ENCODE measurements at regions not wholly inside any gene's neighbourhood (a gene's known extent, or its start where the extent isn't known, plus 50 kb on each side); places are given as distances from the start of the nearest gene placed in this dataset.
"Not testable (repeated sequence)": the region's sequence is repeated elsewhere in the genome, so short reads cannot be mapped to it uniquely, and the experiment has no call there.

DNA sequence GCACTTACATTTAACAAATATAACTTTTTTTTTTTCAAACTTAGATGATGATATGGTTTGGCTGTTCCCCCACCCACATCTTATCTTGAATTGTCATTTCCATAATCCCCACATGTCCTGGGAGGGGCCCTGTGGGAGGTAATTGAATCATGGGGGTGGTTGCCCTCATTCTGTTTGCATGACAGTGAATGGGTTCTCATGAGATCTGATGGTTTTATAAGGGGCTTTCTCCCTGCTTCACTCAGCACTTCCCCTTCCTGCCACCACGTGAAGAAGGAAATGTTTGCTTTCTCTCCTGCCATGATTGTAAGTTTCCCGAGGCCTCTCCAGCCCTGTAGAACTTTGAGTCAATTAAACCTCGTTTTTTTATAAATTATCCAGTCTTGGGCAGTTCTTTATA lies 432.6 kb downstream of the AMY1C start:
- DNase-seq, result no peak

DNA sequence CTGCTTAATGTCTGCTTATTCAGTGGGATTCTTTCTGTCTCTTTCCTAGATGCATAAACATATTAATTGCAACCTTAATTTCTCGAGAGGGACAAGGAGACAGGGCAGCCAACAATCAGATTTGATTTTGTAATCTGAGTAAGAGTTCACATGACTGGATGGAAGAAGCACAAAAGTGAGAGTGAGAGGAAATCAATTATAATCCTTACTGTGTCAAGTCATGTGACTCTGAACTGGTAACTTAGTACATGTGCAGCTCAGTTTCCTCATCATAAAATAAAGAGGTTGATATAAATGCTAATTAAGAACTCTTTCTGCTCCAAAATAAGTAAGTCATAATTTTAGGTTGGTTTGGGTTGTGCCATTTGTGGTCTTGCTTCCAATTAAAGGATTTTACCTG lies 439.5 kb downstream of the AMY1C start:
- no peak for DNase-seq

DNA sequence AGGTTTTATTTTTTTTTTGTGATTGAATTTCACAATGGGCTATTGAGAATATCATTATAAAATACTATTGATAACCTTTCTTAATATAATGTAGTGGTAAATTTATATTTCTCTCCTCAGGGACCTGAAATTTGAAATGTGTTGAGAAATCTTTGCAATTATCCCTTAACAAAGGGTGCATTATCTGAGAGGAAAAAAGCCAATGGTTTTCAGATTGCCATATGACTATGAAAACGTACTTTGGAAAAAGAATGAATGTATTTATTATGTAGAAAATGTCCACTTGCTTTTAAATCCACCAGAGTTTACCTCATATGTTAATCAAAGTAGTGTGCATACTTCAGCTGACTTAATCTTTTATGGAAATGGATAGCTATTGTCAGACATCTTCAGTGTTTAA lies 441.1 kb downstream of the AMY1C start:
- DNase-seq, result no peak

DNA sequence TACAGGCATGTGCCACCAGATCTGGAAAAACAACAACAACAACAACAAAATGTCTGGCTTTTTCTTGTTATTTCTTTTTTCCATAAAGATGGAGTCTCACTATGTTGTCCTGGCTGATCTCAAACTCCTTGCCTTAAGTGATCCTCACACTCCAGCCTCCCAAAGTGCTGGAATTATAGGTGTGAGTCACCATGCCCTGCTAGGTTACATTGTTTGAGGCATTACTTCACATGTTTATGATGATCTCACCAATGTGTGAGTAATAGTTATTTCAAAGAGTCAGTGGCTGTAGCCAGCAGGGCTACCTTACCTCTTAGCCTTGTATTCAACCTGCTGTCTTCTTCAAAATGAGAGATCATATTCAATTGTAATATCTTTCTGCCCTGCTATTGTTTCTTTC lies 445.7 kb downstream of the AMY1C start:
- no peak for DNase-seq

DNA sequence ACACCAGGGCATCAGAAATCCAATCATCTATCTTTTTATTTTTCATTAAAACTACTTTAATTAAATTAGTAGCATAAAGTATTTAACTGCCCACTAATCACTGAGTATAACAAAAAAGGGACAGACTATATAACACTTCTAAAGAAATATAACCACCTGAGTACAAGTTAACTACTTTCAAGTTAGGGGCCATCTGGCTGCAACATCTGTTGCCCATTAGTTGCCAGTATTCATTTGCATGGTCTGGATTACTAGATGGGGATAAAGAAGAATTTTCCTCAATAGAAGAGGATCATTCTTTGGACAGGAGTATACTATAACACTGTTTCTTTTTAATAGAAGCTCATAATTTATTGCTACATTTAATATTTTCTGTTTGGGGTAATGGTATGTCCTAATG lies 446.4 kb downstream of the AMY1C start:
- DNase-seq, result no peak

DNA sequence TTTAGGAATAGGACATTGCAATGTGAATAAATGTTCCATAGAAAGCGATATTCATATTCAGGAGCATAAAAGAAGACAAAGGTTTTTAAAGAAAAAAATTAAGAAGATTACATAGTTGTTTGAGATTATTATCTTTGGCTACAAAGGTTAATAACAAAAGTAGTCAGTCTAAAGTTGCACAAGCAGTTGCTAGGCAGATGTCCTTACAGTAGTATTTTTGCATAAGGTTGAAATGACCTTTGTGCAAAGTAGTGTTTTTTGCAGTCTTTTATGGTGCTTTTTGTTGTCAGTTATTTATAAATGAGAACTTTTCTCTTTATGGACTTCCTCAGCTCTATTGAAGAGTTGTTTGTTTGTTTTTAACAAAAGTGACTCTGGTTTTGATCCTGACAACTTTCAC lies 447.8 kb downstream of the AMY1C start:
- no peak for DNase-seq

DNA sequence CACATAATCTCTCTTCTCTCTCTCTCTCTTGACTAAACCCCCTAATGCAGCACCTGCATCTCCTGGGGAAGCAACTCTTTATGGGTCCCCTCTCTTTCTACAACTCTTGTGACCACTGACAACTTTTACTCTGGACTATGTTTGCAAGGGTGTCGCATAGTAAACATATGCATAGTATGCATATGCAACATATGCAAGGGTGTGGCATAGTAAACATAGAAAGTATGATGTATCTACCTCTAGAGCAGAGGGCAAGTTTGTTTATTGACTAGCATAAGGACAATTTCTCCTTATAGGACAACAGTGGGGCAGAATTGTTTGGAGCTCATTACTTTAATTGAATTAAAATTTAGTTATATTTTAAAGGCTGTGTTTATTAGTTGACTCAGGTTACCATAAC lies 462.5 kb downstream of the AMY1C start:
- no peak for DNase-seq

DNA sequence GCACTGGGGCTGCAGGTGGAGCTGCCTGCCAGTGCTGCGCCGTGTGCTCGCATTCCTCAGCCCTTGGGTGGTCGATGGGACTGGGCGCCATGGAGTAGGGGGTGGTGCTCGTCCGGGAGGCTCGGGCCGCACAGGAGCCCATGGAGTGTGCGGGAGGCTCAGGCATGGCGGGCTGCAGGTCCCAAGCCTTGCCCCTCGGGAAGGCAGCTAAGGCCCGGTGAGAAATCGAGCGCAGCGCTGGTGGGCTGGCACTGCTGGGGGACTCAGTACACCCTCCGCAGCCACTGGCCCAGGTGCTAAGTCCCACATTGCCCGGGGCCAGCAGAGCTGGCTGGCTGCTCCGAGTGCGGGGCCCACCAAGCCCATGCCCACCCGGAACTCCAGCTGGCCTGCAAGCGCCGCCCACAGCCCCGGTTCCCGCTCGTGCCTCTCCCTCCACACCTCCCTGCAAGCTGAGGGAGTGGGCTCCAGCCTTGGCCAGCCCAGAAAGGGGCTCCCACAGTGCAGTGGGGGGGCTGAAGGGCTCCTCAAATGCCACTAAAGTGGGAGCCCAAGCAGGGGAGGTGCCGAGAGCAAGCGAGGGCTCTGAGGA lies 467.8 kb downstream of the AMY1C start:
- not testable (repeated sequence) for DNase-seq

DNA sequence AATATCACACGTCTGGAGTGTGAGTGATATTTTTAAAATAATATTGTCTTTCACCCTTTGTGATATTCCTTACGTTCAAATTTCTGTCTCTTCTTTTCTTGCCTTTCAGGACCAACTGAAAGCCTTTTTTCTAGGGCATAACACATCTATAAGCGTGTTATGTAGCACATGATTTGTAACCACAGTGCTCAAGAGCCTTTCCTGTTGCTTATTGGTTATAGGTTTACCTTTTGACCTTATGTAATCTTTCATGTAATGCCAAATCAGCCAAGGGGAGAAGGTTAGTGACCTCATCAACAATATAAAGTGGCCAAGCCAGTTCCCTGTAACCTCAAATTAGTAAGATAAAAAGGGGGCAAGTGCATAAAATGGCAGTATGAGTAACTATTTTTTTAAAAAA lies 480.2 kb downstream of the AMY1C start:
- DNase-seq, result no peak

DNA sequence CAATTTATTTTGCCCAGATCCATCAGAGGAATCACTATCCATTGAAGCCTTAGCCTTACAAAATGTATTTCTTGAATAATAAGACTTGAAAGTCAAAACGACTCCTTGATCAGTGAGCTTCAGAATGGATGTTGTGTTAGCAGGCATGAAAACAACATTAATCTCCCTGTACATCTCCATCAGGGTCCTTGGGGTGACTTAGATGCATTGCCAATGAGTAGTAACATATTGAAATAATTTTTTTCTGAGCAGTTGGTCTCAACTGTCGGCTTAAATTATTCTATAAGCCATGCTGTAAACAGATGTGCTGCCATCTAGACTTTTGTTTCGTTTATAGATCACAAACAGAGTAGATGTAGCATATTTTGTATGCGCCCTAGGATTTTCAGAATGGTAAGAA lies 482.0 kb downstream of the AMY1C start:
- no peak for DNase-seq

DNA sequence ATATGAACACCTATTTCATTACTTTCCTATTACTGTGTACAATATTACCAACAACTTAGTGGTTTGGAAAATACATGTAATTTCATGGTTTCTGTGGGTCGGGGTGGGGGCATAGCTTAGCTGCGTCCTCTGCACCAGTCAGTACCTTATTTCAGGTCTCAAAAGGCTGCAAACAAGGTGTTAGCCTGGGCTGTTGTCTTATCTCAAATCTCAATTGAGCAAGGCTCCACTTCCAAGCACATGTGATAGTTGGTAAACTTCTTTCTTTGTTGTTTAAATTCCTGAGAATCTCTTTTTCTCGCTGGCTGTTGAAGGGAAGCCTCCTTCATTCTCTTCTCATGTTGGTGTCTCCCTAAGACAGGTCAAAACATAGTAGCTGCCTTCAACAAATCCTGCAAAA lies 485.4 kb downstream of the AMY1C start:
- no peak for DNase-seq

DNA sequence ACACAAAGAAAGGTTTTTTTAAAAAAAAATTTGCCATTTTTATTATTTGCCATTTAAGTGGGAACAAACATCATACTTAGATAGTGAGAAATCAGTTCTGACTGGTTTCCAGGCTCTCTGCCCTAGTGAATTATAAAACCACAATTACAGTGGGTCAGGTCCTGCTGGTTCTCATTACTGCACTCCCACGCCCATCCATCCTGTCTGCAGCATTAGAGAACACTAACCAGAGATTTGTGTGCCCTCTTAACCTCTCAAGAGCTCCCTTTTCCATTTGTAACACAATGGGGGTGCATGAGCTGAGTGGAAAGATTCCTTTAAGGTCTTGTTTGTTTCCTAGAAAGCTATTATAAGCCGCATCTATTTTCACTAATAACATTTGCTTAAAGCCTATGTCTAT lies 489.3 kb downstream of the AMY1C start:
- DNase-seq, result no peak

DNA sequence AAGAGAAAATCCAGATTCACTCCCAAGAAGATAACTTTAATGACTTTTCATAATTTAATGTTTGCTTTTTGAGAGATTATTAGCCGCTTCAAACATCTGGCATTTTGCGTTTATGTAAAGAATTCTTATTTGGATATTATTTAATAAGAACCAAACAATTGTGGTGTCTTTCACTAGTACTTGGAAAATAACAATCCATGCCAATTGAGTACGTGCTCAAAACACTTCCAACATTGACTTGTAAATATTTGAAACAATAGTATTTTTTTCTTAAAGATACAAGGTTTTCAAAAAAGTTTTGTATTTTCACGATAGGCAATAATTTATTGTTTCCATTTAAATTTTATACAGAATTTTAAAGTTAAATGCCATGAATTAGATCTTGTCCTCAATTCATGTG lies 498.7 kb downstream of the AMY1C start:
- no peak for DNase-seq

DNA sequence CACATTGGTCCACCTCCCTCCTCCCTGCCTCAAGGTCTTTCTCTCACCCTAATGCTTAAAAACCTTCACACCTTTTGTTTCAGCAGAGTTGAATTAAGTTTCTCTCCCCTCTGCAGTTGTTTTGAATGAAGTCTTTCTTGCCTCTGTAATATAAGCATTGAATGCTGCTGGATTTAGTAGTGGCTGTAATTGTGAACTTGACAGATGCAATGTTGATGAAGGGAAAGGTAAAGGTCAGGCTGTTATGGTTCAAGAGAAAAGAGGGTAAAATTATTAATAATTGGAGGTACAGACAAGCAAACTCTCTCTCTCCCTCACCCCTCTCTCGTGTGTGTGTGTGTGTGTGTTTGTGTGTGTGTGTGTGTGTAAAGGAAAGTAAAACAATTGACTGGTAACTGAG lies 509.8 kb downstream of the AMY1C start:
- DNase-seq, result no peak

DNA sequence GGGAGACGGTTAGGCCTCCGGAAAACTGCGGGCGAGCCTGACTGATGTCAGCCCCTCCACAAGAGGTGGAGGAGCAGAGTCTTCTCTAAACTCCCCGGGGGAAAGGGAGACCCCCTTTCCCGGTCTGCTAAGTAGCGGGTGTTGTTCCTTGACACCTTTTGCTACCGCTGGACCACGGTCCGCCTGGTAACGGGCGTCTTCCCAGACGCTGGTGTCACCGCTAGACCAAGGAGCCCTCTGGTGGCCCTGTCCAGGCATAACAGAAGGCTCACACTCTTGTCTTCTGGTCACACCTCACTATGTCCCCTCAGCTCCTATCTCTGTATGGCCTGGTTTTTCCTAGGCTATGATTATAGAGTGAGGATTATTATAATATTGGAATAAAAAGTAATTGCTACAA lies 513.4 kb downstream of the AMY1C start:
- not testable (repeated sequence) for DNase-seq

DNA sequence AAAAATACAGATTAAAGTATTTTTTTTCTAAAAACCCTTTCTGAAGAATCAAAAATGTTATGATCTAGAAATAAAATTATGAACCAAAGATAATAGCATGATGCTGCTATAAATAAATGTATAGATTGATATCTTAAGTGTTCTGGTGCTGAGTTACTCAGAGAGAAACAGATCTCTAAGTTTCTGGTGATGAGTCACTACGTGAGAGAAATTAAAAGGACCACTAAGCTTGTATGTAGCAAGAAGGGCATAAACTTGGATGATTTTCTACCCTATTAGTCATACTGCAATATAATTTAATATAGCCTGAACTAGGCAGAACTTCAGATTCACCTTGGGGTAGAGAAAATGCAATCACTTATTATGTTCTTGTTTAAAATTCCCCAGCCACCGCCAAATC lies 514.8 kb downstream of the AMY1C start:
- no peak for DNase-seq

DNA sequence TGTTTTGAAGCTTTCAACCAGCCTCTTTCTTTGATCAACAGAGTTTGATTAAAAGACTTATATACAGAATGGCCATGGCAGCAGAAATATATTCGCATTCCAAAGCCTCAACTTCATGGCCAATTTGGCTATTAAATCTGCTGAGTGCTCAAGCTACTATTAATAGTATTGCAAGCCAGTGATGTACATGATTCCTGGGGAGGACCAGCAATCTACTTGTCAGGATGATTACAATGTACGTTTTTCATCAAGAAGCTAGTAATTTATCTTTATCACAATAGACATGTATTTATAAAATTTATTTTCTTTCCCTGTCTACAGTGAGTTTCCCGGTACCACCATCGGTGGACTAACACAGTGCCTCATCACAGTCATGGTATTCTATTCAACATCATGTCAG lies 515.5 kb downstream of the AMY1C start:
- no peak for DNase-seq

DNA sequence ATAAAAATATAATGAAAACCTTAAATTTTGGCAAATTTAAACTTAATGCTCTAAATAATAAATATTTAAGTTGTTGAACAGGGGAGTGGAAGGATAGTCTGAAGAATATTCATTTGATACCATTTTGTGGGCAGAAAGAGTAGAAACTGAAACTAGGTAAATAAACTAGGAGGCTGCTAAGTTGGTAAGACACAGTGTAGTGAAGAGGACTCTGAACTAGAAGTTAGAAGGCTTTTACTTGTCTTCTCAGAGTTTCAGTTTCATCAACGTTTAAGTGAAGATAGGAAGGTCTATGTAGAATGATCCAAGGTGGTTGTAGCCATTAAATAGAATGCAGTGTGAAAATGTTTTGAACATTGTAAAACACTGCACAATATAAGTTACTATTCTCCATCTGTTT lies 516.9 kb downstream of the AMY1C start:
- DNase-seq, result no peak

DNA sequence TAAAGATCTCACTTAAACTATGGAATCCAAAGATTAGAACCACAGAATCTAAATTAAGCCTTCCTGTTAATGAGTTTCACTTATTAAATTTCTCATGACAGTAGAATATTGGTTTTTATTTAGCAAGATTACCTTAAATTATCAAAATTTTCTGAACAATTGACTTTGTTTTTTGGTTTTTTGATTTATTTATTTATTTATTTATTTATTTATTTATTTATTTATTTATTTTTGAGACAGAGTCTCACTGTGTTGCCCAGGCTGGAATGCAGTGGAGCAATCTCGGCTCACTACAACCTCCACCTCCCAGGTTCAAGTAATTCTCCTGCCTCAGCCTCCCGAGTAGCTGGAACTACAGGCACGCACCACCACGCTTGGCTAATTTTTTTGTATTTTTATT lies 538.6 kb downstream of the AMY1C start:
- DNase-seq, result not testable (repeated sequence)

DNA sequence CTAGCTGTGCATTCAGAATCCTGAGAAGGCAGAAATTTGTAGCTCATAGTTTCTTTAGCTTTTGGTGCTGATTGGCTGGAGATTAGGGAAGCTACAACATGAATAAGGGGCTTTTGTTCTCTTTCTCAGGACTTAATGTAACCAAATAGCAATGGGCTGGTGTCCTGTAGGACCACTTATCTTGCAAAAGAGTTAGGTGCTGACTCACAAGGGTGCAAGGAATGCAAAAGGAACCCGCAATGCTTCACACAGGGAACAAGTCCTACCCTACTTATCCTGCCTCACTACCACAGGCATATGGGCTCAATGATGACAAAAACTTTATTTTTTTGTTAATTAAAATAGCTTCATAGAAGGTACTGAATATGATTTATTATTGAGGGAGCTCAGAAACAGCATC lies 541.5 kb downstream of the AMY1C start:
- no peak for DNase-seq

DNA sequence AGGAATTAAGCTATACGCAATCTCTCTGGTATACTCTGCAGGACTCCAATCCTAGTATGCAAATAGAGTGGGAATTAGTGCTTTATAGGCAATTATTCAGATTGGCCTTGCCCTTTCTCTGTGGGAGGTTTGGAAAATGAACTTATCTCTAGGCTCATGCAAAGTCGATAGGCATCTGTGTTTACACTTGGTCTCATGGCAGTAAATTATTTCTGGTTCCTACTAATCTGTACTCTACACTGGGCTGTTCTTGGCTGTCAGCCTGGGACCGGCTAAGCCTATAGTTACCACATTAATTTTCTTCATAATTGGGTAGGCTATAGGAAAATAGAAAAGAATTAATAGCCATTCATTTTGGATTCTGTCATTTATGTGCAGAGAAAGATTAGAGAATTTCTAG lies 544.6 kb downstream of the AMY1C start:
- no peak for DNase-seq

DNA sequence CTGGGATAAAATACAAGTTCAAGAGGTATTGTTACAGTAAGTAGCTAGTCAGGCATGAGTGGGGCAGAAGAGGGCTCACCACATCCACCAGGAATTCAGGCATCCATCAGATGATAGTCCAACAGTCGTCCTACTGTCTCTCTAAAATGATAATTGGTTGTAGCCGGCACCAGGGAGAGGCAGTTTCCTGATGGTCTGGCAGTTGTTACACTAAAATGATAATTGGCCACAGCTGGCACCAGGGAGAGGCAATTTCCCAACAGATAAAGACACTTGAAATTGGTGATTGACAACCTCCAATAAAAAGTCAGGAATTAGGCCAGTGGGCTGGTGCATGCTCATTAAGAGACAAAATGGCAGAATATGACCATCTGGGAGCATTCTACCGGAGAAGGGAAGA lies 545.8 kb downstream of the AMY1C start:
- DNase-seq, result no peak

DNA sequence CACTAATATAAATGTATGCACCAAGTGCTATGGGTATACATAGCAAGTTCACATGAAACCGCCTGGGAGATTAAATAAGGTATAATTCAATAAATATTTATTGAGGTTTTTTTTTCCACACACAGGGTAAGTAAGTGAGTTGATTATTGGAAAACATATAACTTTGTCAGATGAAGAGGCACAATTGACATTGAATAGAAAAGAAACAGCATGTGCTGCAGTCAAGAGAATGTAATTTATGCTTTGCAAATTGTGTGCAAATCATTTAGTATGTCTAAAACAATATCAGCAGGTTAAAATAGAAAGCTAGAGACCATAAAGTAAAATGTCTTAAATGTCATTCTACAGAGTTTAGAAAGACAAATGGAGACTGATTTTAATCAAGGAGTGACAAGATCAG lies 560.0 kb downstream of the AMY1C start:
- DNase-seq, result no peak

DNA sequence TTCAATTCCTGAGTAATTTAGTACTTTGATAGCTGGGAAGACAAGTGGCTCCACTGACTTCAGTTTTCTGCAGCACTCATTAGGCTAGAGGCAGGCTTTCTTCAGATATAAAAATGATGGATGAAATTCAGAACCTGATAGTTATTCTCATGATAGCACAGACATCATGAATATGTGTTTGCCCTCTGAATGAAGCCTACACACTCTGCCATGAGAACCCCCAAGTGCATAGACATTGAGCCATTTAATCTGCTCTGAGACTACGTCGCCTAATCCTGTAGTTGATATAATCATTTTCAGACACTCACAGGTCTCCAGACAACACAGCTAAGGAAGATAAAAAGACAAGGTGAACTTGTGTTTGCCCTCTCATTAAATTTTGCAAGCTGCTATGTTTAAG lies 566.1 kb downstream of the AMY1C start:
- DNase-seq, result no peak

DNA sequence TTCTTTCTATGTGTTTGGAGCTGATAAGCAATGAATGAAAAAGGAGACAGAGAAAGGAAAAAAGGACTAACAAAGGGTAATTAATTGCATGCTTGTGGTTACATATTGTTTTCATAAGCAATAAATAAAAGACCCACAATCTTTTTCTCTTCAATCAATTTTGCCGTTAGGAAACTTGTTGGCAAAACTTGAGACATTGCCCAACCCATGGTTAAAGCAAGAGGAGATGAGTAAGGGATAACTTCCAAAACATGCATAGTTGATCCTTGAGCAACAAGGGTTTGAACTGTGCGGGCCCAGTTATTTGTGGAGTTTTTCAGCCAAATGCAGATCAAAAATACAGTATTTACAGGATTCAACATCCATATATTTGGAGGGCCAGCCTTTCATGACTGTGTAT lies 572.4 kb downstream of the AMY1C start:
- DNase-seq, result no peak

DNA sequence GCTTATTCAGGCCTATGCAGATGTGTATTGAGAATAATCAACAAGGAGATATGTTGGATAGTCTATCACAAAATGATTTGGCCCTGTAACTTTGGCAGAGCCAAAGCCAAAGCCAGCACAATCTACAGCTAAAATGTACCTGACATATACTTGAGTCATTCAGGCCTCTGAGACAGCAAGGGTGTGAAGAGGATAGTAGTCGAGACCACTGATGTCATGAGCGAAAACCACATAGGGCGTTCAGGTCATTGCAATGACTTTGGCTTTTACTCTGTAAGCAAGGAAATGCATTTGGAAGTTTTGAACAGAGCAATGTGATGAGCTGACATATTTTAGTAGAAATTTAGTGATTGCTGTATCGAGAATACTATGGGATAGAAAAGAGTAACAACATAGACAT lies 579.6 kb downstream of the AMY1C start:
- DNase-seq, result no peak

All from GDM1 (cell line).